ENCODE measurements at regions not wholly inside any gene's neighbourhood (a gene's known extent, or its start where the extent isn't known, plus 50 kb on each side); places are given as distances from the start of the nearest gene placed in this dataset.

- TF ChIP-seq CTCF (IDR thresholded peaks at IDR 0.05) (no peak), POLR2A (IDR thresholded peaks at IDR 0.05) (no peak)
Observed at GRCh38 chr4:148561467-148561866, 119.3 kb upstream of the NR3C2 start.

All from esophagus squamous epithelium (tissue), 4 donors.